ENCODE measurements at regions not wholly inside any gene's neighbourhood (a gene's known extent, or its start where the extent isn't known, plus 50 kb on each side); places are given as distances from the start of the nearest gene placed in this dataset.
"Not testable (repeated sequence)": the region's sequence is repeated elsewhere in the genome, so short reads cannot be mapped to it uniquely, and the experiment has no call there.

DNA sequence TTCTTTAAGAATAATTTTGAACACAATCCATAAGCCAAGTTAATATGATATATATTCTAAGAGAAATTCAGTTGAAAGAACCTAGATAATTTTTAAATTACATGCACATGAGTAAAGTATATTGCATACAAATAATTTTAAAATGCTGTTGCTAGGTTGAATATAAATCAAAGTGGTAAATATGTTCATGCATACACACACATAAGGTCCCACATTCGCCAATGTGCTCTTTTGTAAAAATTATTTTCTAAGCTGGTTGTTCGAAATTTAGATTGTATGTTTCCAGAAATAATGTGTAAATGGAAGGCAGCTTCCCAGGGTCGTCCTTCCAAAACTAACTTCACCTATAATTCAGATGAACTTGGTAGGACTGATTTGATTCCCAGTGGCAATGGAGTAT lies 173.7 kb upstream of the CCDC196 start:
- no peaks in the 10 kb centered on the region for H3K4me1 ChIP-seq (ENCODE audit: control insufficient read depth, insufficient read depth, low read length)
- no peaks in the 10 kb centered on the region for H3K9me3 ChIP-seq (replicated peaks; ENCODE audit: low read length)
- no peak overlapping the region for H3K9ac ChIP-seq (ENCODE audit: low read depth, low read length)
- H3K27me3 ChIP-seq (ENCODE audit: control insufficient read depth, insufficient read depth, low read length), result no peaks in the 10 kb centered on the region
- H3K36me3 ChIP-seq (ENCODE audit: insufficient read depth, low read length), result no peaks in the 10 kb centered on the region
- no peak overlapping the region for H3K4me2 ChIP-seq (ENCODE audit: low read length)
- H3K4me3 ChIP-seq (ENCODE audit: low read length), result no peak overlapping the region

DNA sequence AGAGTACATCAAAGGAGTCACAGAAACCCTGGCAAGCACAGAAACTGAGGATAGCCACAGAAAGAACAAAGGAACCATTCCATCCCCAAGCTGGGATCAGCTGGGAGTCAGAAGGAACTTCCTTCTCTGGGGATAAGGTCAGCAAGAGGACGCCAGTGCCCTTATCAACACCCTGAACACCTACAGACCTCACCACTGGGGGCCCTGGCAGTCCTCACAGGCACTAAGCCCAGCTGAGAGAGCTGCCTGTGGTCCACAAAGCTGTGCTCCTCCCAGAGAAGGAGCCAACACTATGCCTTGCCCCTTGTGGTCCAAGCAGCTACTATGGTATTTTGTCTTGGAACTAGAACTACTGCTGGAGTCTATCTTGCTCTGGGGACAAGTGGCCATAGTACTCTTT lies 171.1 kb upstream of the CCDC196 start:
- Histone ChIP-seq H3K4me3 (ENCODE audit: low read length) (no peak overlapping the region), H3K9ac (ENCODE audit: low read depth, low read length) (no peak overlapping the region)

DNA sequence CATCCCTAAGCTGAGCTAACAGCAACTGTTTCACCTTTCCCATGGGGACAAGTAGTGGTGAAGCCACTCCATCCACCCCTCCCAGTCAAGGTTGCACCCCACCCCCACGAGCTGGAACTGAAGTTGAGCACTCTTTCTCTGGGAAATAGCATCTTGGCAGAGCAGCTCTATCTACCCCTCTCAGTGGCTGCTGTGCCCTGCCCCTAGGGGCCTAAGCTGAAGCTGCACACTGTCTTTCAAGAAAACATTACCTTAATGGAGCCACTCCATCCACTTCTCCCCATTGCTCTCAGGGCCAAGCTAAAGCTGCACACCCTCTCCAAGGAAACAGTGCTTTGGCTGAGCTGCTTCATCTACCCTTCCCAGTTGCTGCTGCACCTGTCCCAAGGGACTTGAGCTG lies 170.6 kb upstream of the CCDC196 start:
- no peak overlapping the region for H3K9ac ChIP-seq (ENCODE audit: low read depth, low read length)
- no peaks in the 10 kb centered on the region for H3K9me3 ChIP-seq (replicated peaks; ENCODE audit: low read length)
- H3K36me3 ChIP-seq (ENCODE audit: insufficient read depth, low read length), result no peaks in the 10 kb centered on the region
- no peaks in the 10 kb centered on the region for H3K27me3 ChIP-seq (ENCODE audit: control insufficient read depth, insufficient read depth, low read length)
- no peak overlapping the region for H3K4me3 ChIP-seq (ENCODE audit: low read length)
- no peaks in the 10 kb centered on the region for H3K4me1 ChIP-seq (ENCODE audit: control insufficient read depth, insufficient read depth, low read length)
- no peak overlapping the region for H3K4me2 ChIP-seq (ENCODE audit: low read length)

More for the DNA sequence above, 171.1 kb upstream of the CCDC196 start:
- H3K4me2 ChIP-seq (ENCODE audit: low read length), result no peak overlapping the region
- no peaks in the 10 kb centered on the region for H3K4me1 ChIP-seq (ENCODE audit: control insufficient read depth, insufficient read depth, low read length)
- no peaks in the 10 kb centered on the region for H3K27me3 ChIP-seq (ENCODE audit: control insufficient read depth, insufficient read depth, low read length)
- H3K9me3 ChIP-seq (replicated peaks; ENCODE audit: low read length), result no peaks in the 10 kb centered on the region
- no peaks in the 10 kb centered on the region for H3K36me3 ChIP-seq (ENCODE audit: insufficient read depth, low read length)

DNA sequence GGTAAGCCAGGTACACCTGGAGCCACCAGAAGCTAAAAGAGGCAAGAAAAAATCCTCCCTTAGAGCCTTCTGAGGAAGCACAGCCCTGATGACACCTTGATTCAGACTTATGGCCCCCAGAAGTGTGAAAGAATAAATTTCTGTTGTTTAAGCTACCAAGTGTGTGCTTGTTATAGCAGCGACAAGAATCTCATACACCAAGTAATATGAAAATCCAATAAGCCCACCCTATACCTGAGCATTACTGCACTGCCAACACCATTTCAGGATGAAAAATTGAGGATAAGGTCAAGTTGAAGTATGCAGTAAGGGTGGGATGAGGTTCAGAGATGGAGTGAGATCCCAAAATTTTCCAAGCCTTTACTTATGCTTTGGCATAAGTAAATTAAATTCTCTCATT lies 163.6 kb upstream of the CCDC196 start:
- Histone ChIP-seq H3K4me1 (ENCODE audit: control insufficient read depth, insufficient read depth, low read length) (no peaks in the 10 kb centered on the region), H3K4me3 (ENCODE audit: low read length) (no peak overlapping the region), H3K9me3 (replicated peaks; ENCODE audit: low read length) (no peaks in the 10 kb centered on the region), H3K9ac (ENCODE audit: low read depth, low read length) (no peak overlapping the region), H3K4me2 (ENCODE audit: low read length) (no peak overlapping the region), H3K27me3 (ENCODE audit: control insufficient read depth, insufficient read depth, low read length) (no peaks in the 10 kb centered on the region), H3K36me3 (ENCODE audit: insufficient read depth, low read length) (no peaks in the 10 kb centered on the region)

DNA sequence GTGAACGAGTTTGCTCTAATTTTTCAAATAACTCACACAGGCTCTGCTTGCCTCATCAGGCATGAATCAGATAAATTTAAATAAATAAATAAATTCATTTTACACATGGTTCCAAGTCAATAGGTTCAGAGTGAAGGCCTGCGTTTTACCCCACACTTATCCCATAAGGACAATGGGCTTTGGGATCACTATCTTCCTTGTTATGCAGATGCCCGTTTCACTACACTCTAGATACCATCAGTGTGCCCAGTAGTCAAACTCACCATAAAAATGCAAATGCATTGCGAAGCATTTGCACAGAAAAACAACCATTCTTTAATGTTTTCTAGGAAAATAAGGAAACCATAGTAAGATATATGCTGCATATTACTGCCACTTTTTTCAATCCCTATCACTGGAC lies 155.9 kb upstream of the CCDC196 start:
- no peak overlapping the region for H3K9ac ChIP-seq (ENCODE audit: low read depth, low read length)
- no peaks in the 10 kb centered on the region for H3K27me3 ChIP-seq (ENCODE audit: control insufficient read depth, insufficient read depth, low read length)
- no peaks in the 10 kb centered on the region for H3K9me3 ChIP-seq (replicated peaks; ENCODE audit: low read length)
- no peaks in the 10 kb centered on the region for H3K36me3 ChIP-seq (ENCODE audit: insufficient read depth, low read length)
- H3K4me2 ChIP-seq (ENCODE audit: low read length), result no peak overlapping the region
- no peak overlapping the region for H3K4me3 ChIP-seq (ENCODE audit: low read length)
- H3K4me1 ChIP-seq (ENCODE audit: control insufficient read depth, insufficient read depth, low read length), result peaks cover 9% of the 10 kb centered on the region

DNA sequence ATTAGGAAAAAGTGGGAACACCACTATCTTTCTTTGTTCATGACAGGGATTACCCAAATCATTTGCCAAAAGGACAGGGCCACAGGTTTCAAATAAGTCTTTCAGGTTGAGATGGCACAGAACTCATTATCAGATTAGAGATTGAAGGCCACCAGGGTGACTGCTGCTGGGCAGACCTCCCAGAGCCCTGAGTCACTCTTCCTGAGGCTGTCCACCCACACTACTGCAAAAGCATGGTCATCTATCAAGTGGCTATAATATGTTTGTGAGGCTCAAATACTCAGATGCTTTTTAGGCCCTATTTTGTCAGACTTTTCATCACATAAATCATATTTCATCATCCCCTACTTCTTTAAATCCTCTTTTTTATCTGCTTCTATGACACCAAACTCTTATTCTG lies 155.3 kb upstream of the CCDC196 start:
- no peaks in the 10 kb centered on the region for H3K9me3 ChIP-seq (replicated peaks; ENCODE audit: low read length)
- H3K27me3 ChIP-seq (ENCODE audit: control insufficient read depth, insufficient read depth, low read length), result no peaks in the 10 kb centered on the region
- no peaks in the 10 kb centered on the region for H3K36me3 ChIP-seq (ENCODE audit: insufficient read depth, low read length)
- H3K4me3 ChIP-seq (ENCODE audit: low read length), result no peak overlapping the region
- H3K4me1 ChIP-seq (ENCODE audit: control insufficient read depth, insufficient read depth, low read length), result peaks cover 9% of the 10 kb centered on the region
- no peak overlapping the region for H3K9ac ChIP-seq (ENCODE audit: low read depth, low read length)
- H3K4me2 ChIP-seq (ENCODE audit: low read length), result no peak overlapping the region

DNA sequence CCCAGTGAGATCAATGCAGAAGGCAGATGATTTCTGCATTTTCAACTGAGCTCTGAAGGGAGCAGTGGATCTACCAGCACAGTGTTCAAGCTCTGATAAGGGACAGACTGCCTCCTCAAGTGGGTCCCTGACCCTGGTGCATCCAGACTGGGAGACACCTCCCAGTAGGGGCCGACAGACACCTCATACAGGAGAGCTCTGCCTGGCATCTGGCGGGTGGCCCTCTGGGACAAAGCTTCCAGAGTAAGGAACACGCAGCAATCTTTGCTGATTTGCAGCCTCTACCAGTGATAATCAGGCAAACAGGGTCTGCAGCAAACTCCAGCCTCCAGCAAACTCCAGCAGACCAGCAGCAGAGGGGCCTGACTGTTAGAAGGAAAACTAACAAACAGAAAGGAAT lies 152.9 kb upstream of the CCDC196 start:
- not testable (repeated sequence) for H3K9ac ChIP-seq (ENCODE audit: low read depth, low read length); H3K4me1 ChIP-seq (ENCODE audit: control insufficient read depth, insufficient read depth, low read length); H3K36me3 ChIP-seq (ENCODE audit: insufficient read depth, low read length); H3K9me3 ChIP-seq (replicated peaks; ENCODE audit: low read length); H3K4me2 ChIP-seq (ENCODE audit: low read length); H3K4me3 ChIP-seq (ENCODE audit: low read length); H3K27me3 ChIP-seq (ENCODE audit: control insufficient read depth, insufficient read depth, low read length)

DNA sequence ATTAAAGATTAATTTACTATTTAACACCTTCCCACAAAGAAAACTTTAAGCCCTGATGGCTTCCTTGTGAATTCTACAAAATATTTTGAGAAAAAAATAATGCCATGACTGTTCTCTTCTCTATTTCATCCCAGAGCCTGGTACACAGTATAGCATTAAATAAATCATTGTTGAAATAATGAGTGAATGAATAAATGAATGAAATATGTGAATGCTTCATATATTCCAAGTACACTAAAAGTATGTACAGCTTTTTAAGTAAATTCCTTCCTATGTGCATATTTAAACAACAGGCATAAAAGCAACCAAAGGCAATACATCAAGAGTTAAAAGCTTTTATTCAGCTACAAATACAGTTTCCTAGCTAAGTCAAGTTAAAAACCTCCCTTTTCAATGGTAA lies 144.9 kb upstream of the CCDC196 start:
- Histone ChIP-seq H3K9me3 (replicated peaks; ENCODE audit: low read length) (no peaks in the 10 kb centered on the region), H3K4me2 (ENCODE audit: low read length) (no peak overlapping the region), H3K9ac (ENCODE audit: low read depth, low read length) (no peak overlapping the region), H3K27me3 (ENCODE audit: control insufficient read depth, insufficient read depth, low read length) (no peaks in the 10 kb centered on the region), H3K4me3 (ENCODE audit: low read length) (no peak overlapping the region), H3K36me3 (ENCODE audit: insufficient read depth, low read length) (no peaks in the 10 kb centered on the region), H3K4me1 (ENCODE audit: control insufficient read depth, insufficient read depth, low read length) (no peaks in the 10 kb centered on the region)

DNA sequence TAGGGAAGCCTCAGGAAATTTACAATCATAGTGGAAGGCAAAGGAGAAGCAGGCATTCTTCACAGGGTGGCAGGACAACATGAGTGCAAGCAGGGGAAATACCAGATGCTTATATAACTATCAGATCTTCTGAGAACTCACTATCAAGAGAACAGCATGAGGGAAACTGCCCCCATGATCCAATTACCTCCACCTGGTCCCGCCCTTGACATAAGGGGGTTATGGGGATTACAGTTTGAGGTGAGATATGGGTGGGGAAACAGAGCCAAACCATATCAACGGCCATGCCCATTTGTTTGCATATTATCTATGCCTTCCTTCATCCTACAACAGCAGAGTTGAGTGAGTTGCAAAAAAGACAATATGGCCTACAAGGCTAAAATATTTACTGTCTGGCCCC lies 140.2 kb upstream of the CCDC196 start:
- Histone ChIP-seq H3K9me3 (replicated peaks; ENCODE audit: low read length) (no peaks in the 10 kb centered on the region), H3K4me1 (ENCODE audit: control insufficient read depth, insufficient read depth, low read length) (no peaks in the 10 kb centered on the region), H3K4me2 (ENCODE audit: low read length) (no peak overlapping the region), H3K36me3 (ENCODE audit: insufficient read depth, low read length) (no peaks in the 10 kb centered on the region), H3K9ac (ENCODE audit: low read depth, low read length) (no peak overlapping the region), H3K27me3 (ENCODE audit: control insufficient read depth, insufficient read depth, low read length) (no peaks in the 10 kb centered on the region), H3K4me3 (ENCODE audit: low read length) (no peak overlapping the region)

DNA sequence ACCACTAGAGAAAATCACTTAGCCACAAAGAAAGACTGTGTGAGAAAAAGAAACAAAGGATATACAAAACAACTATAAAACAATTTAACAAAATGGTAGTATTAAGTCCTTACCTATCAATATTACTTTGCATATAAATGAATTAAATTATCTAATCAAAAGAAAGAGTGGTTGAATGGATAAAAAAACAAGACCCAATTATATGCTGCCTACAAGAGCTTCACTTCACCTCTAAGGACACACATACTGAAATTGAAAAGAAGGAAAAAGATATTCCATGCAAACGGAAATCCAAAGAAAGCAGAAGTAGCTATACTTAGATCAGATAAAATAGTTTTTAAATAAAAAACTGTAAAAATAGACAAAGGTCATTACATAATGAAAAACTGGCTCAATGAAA lies 134.9 kb upstream of the CCDC196 start:
- H3K36me3 ChIP-seq (ENCODE audit: insufficient read depth, low read length), result no peaks in the 10 kb centered on the region
- H3K9ac ChIP-seq (ENCODE audit: low read depth, low read length), result no peak overlapping the region
- H3K9me3 ChIP-seq (replicated peaks; ENCODE audit: low read length), result no peaks in the 10 kb centered on the region
- H3K4me3 ChIP-seq (ENCODE audit: low read length), result no peak overlapping the region
- H3K27me3 ChIP-seq (ENCODE audit: control insufficient read depth, insufficient read depth, low read length), result peaks cover 5% of the 10 kb centered on the region
- no peaks in the 10 kb centered on the region for H3K4me1 ChIP-seq (ENCODE audit: control insufficient read depth, insufficient read depth, low read length)
- no peak overlapping the region for H3K4me2 ChIP-seq (ENCODE audit: low read length)

DNA sequence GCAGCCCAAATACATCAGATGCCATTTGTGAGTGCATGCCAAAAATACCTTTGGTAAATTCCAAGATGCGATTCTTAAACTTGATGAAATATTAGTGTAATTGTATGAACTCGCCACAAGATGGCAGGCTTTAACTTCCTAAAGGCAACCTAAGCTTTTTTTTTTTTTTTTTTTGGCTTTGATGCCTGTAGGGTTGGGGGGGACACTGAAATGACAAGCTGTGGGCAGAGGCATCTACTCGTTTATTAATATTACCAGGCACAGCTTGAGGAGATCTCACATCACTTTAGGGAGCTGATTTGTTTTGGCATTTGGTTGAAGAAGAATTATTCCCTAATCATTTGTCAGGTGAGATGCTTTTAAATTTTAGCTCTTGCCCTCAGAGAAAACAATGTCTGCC lies 126.7 kb upstream of the CCDC196 start:
- H3K9ac ChIP-seq (ENCODE audit: low read depth, low read length), result no peak overlapping the region
- no peak overlapping the region for H3K4me3 ChIP-seq (ENCODE audit: low read length)
- peaks cover 14% of the 10 kb centered on the region for H3K27me3 ChIP-seq (ENCODE audit: control insufficient read depth, insufficient read depth, low read length)
- H3K4me1 ChIP-seq (ENCODE audit: control insufficient read depth, insufficient read depth, low read length), result no peaks in the 10 kb centered on the region
- no peak overlapping the region for H3K4me2 ChIP-seq (ENCODE audit: low read length)
- H3K9me3 ChIP-seq (replicated peaks; ENCODE audit: low read length), result no peaks in the 10 kb centered on the region
- H3K36me3 ChIP-seq (ENCODE audit: insufficient read depth, low read length), result no peaks in the 10 kb centered on the region

DNA sequence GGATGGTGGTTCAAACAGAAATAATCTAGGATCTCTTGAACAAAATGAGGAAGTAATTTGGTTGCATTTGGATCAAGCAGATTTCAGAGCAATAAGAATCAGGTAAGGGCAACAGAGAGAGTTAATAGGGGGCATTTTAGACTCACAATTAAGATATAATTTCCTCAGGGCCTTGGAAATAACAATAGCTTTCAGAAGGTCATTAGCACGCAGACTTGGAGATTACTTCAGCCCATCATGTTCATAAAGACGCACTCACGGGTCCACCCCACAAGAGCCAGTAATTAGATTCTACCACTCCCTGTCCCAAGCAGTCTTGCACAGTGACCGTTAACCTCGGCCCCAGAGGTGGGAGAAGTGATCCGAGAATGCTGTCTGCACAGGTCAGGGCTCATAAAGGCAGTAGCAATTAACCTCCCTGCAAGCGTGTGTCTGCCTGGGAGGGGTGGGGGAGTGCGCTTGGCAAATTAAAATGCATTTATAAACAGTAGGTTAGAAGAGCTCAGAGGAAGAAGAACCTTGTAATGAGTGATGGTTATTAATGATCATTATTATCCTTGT lies 125.7 kb upstream of the CCDC196 start:
- peaks cover 22% of the 10 kb centered on the region for H3K27me3 ChIP-seq (ENCODE audit: control insufficient read depth, insufficient read depth, low read length)
- H3K4me3 ChIP-seq (ENCODE audit: low read length), result no peak overlapping the region
- H3K36me3 ChIP-seq (ENCODE audit: insufficient read depth, low read length), result no peaks in the 10 kb centered on the region
- no peak overlapping the region for H3K9ac ChIP-seq (ENCODE audit: low read depth, low read length)
- no peaks in the 10 kb centered on the region for H3K4me1 ChIP-seq (ENCODE audit: control insufficient read depth, insufficient read depth, low read length)
- H3K9me3 ChIP-seq (replicated peaks; ENCODE audit: low read length), result no peaks in the 10 kb centered on the region
- H3K4me2 ChIP-seq (ENCODE audit: low read length), result no peak overlapping the region
